ENCODE measurements at regions not wholly inside any gene's neighbourhood (a gene's known extent, or its start where the extent isn't known, plus 50 kb on each side); places are given as distances from the start of the nearest gene placed in this dataset.
A peak's percentile ranks its signal among the peaks of the same experiment; 100 is the strongest.

- TF ChIP-seq CTCF (IDR thresholded peaks at IDR 0.05; ENCODE audit: insufficient read depth, low read depth, low read length): no peak
Observed at GRCh38 chrX:130974323-130974722, 71.3 kb upstream of the ENOX2 start.

DNA sequence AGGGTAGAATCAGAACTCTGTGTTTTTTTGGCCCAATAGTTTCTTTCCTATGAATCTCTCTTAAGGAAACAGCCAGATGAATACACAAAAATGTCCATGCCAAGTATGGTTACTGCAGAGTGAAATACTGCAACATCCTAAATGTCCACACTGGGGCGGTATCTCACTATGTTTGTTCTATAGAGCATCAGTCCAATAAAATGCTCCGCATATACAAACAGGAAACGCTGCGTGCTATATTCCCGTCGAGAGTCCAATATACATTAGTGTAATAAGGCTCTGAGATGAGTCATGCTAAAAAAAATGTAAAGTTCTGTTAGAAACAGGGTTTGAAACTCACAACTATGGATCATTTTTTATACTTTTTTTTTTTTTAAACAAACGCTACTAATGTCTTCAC lies 72.9 kb upstream of the ENOX2 start:
- no peak overlapping the region for H3K4me3 ChIP-seq (ENCODE audit: low read depth, low read length)
- DNase-seq (ENCODE audit: low read depth): peak; percentile 58
- TF ChIP-seq CTCF (IDR thresholded peaks at IDR 0.05; ENCODE audit: insufficient read depth, low read depth, low read length): peak; percentile 63

More at GRCh38 chrX:130974323-130974722, 71.3 kb upstream of the ENOX2 start:
- no peak for DNase-seq (ENCODE audit: low read depth)
- H3K4me3 ChIP-seq (ENCODE audit: low read depth, low read length): no peak overlapping the region

GRCh38 chrX:130981836-130982235 lies 76.3 kb upstream of the ARHGAP36 start:
- no peak overlapping the region for H3K4me3 ChIP-seq (ENCODE audit: low read depth, low read length)
- DNase-seq (ENCODE audit: low read depth): no peak
- TF ChIP-seq CTCF (IDR thresholded peaks at IDR 0.05; ENCODE audit: insufficient read depth, low read depth, low read length): no peak

- no peak for DNase-seq (ENCODE audit: low read depth)
- H3K4me3 ChIP-seq (ENCODE audit: low read depth, low read length): no peak overlapping the region
- TF ChIP-seq CTCF (IDR thresholded peaks at IDR 0.05; ENCODE audit: insufficient read depth, low read depth, low read length): no peak
Observed at GRCh38 chrX:130984782-130985181, 73.4 kb upstream of the ARHGAP36 start.

- H3K4me3 ChIP-seq (ENCODE audit: low read depth, low read length): no peak overlapping the region
- TF ChIP-seq CTCF (IDR thresholded peaks at IDR 0.05; ENCODE audit: insufficient read depth, low read depth, low read length): no peak
- no peak for DNase-seq (ENCODE audit: low read depth)
Observed at GRCh38 chrX:130987241-130987640, 70.9 kb upstream of the ARHGAP36 start.

DNA sequence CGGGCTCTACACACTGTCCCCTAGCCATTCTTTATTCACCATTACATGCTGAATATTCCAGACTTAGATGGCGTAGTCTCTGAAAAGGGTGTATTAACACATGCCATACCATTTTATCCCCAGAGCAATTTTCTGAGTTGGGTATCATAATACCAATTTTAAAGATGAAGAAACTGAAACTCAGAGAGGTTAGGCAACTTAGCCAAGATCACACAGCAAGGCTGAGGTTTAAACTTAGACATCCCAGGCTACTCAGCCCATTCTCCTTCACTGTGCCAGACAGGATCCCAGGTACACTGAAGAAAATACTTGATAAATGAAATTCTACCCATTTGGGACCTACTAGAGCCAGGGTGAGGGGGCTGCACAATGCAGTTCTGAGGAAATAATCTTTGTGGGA lies 67.4 kb upstream of the ARHGAP36 start:
- no peak for TF ChIP-seq CTCF (IDR thresholded peaks at IDR 0.05; ENCODE audit: insufficient read depth, low read depth, low read length)
- no peak overlapping the region for H3K4me3 ChIP-seq (ENCODE audit: low read depth, low read length)
- no peak for DNase-seq (ENCODE audit: low read depth)

- peak; percentile 60 for TF ChIP-seq CTCF (IDR thresholded peaks at IDR 0.05; ENCODE audit: insufficient read depth, low read depth, low read length)
- DNase-seq (ENCODE audit: low read depth): peak; percentile 17
Observed at GRCh38 chrX:130994671-130995070, 63.5 kb upstream of the ARHGAP36 start.

More at GRCh38 chrX:130994671-130995070, 63.5 kb upstream of the ARHGAP36 start:
- no peak overlapping the region for H3K4me3 ChIP-seq (ENCODE audit: low read depth, low read length)

Measured in fibroblast of villous mesenchyme (primary cell).